ENCODE measurements at regions not wholly inside any gene's neighbourhood (a gene's known extent, or its start where the extent isn't known, plus 50 kb on each side); places are given as distances from the start of the nearest gene placed in this dataset.
A peak's percentile ranks its signal among the peaks of the same experiment; 100 is the strongest.

- no peak overlapping the region for H3K4me3 ChIP-seq (ENCODE audit: low read depth, low read length)
- H3K36me3 ChIP-seq (ENCODE audit: control insufficient read depth, insufficient read depth, low read length), result no peaks in the 10 kb centered on the region
- H3K27me3 ChIP-seq (ENCODE audit: control insufficient read depth, insufficient read depth, low read length), result no peaks in the 10 kb centered on the region
- 100% methylated on average over 1 of the region's 2 CpGs for WGBS (ENCODE audit: insufficient coverage)
- no peaks in the 10 kb centered on the region for H3K9me3 ChIP-seq (ENCODE audit: control insufficient read depth, insufficient read depth, low read length)
- no peak overlapping the region for H3K27ac ChIP-seq (ENCODE audit: low read depth, low read length)
- no peak for DNase-seq (ENCODE audit: low read depth in 4 of 6, low spot score in 6 of 6)
- H3K4me1 ChIP-seq (ENCODE audit: control insufficient read depth, insufficient read depth, low read length), result no peaks in the 10 kb centered on the region
These were observed 271.9 kb downstream of the SLC16A7 start for GRCh38 chr12:59867689-59868088.

GRCh38 chr12:59871779-59872178 is 275.9 kb downstream of the SLC16A7 start:
- 92% methylated on average over 2 of the region's 2 CpGs for WGBS (ENCODE audit: insufficient coverage)
- Histone ChIP-seq H3K36me3 (ENCODE audit: control insufficient read depth, insufficient read depth, low read length) (no peaks in the 10 kb centered on the region), H3K27ac (ENCODE audit: low read depth, low read length) (no peak overlapping the region), H3K4me1 (ENCODE audit: control insufficient read depth, insufficient read depth, low read length) (no peaks in the 10 kb centered on the region), H3K4me3 (ENCODE audit: low read depth, low read length) (no peak overlapping the region), H3K27me3 (ENCODE audit: control insufficient read depth, insufficient read depth, low read length) (no peaks in the 10 kb centered on the region), H3K9me3 (ENCODE audit: control insufficient read depth, insufficient read depth, low read length) (no peaks in the 10 kb centered on the region)
- no peak for DNase-seq (ENCODE audit: low read depth in 4 of 6, low spot score in 6 of 6)

DNA sequence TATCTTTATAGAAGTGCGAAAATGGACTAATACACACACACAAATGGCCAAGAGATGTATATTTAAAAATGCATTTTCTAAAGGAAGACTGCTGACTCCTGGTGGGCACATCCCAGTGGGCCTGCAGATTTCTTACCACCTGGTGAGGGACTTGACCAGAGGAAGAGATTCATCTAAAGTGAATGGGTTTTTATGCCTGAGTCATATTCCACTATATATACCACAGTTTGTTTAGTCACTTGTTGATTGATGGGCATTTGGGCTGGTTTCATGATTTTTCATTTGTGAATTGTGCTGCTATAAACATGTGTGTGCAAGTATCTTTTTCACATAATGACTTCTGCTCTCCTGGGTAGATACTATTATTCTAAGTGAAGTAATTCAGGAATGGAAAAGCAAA is 277.3 kb downstream of the SLC16A7 start:
- H3K27me3 ChIP-seq (ENCODE audit: control insufficient read depth, insufficient read depth, low read length), result no peaks in the 10 kb centered on the region
- no peaks in the 10 kb centered on the region for H3K4me1 ChIP-seq (ENCODE audit: control insufficient read depth, insufficient read depth, low read length)
- no peak overlapping the region for H3K27ac ChIP-seq (ENCODE audit: low read depth, low read length)
- no peak for DNase-seq (ENCODE audit: low read depth in 4 of 6, low spot score in 6 of 6)
- H3K36me3 ChIP-seq (ENCODE audit: control insufficient read depth, insufficient read depth, low read length), result no peaks in the 10 kb centered on the region
- no CpG with 5 or more reads among the region's 1 CpG for WGBS (ENCODE audit: insufficient coverage)
- no peak overlapping the region for H3K4me3 ChIP-seq (ENCODE audit: low read depth, low read length)
- no peaks in the 10 kb centered on the region for H3K9me3 ChIP-seq (ENCODE audit: control insufficient read depth, insufficient read depth, low read length)

GRCh38 chr12:59874781-59875180 is 279.0 kb downstream of the SLC16A7 start:
- no peaks in the 10 kb centered on the region for H3K4me1 ChIP-seq (ENCODE audit: control insufficient read depth, insufficient read depth, low read length)
- no peaks in the 10 kb centered on the region for H3K27me3 ChIP-seq (ENCODE audit: control insufficient read depth, insufficient read depth, low read length)
- H3K4me3 ChIP-seq (ENCODE audit: low read depth, low read length), result no peak overlapping the region
- no CpG with 5 or more reads among the region's 1 CpG for WGBS (ENCODE audit: insufficient coverage)
- no peaks in the 10 kb centered on the region for H3K9me3 ChIP-seq (ENCODE audit: control insufficient read depth, insufficient read depth, low read length)
- no peaks in the 10 kb centered on the region for H3K36me3 ChIP-seq (ENCODE audit: control insufficient read depth, insufficient read depth, low read length)
- no peak overlapping the region for H3K27ac ChIP-seq (ENCODE audit: low read depth, low read length)
- DNase-seq (ENCODE audit: low read depth in 4 of 6, low spot score in 6 of 6), result no peak

DNA sequence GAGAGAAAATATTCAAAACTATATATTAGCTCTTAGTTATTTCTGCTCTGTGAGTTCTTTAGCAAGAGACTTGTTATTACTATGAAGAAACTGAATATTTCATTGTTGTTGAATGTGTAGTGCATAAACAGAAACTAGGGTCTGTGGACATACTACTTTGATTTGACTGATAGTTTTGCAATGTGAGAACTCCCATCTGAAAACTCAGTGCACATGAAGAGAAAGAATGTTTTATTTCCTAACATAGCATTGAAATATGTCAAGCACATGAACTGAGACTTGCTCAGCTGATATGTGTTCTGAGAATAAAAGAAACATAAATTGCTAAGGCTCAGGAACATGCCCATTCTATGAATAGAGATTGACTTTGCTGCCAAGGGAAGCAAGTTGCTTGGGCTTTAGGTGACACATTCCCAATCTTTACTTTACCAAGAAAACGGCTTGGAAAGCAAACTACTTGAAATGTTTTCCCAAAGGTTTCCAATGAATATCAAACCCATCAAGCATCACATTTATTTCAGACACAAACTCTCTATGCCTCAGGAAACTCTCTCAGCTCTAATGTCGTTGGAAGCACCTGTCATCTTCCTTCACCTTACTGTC is 290.4 kb downstream of the SLC16A7 start:
- Histone ChIP-seq H3K9me3 (ENCODE audit: control insufficient read depth, insufficient read depth, low read length) (no peaks in the 10 kb centered on the region), H3K27me3 (ENCODE audit: control insufficient read depth, insufficient read depth, low read length) (no peaks in the 10 kb centered on the region), H3K27ac (ENCODE audit: low read depth, low read length) (no peak overlapping the region), H3K36me3 (ENCODE audit: control insufficient read depth, insufficient read depth, low read length) (no peaks in the 10 kb centered on the region), H3K4me1 (ENCODE audit: control insufficient read depth, insufficient read depth, low read length) (no peaks in the 10 kb centered on the region), H3K4me3 (ENCODE audit: low read depth, low read length) (no peak overlapping the region)
- peak in 2 of 6 donors; percentile 18 to 59 for DNase-seq (ENCODE audit: low read depth in 4 of 6, low spot score in 6 of 6)
- WGBS (ENCODE audit: insufficient coverage), result 65% methylated on average over 2 of the region's 2 CpGs

GRCh38 chr12:59887178-59887577 is 291.3 kb downstream of the SLC16A7 start:
- H3K36me3 ChIP-seq (ENCODE audit: control insufficient read depth, insufficient read depth, low read length), result no peaks in the 10 kb centered on the region
- no peaks in the 10 kb centered on the region for H3K9me3 ChIP-seq (ENCODE audit: control insufficient read depth, insufficient read depth, low read length)
- no peak for DNase-seq (ENCODE audit: low read depth in 4 of 6, low spot score in 6 of 6)
- H3K4me3 ChIP-seq (ENCODE audit: low read depth, low read length), result no peak overlapping the region
- H3K27ac ChIP-seq (ENCODE audit: low read depth, low read length), result no peak overlapping the region
- WGBS (ENCODE audit: insufficient coverage), result no CpG with 5 or more reads among the region's 3 CpGs
- H3K4me1 ChIP-seq (ENCODE audit: control insufficient read depth, insufficient read depth, low read length), result no peaks in the 10 kb centered on the region
- H3K27me3 ChIP-seq (ENCODE audit: control insufficient read depth, insufficient read depth, low read length), result no peaks in the 10 kb centered on the region

- DNase-seq (ENCODE audit: low read depth in 4 of 6, low spot score in 6 of 6), result peak in 2 of 6 donors; percentile 10 to 20
- no peaks in the 10 kb centered on the region for H3K27me3 ChIP-seq (ENCODE audit: control insufficient read depth, insufficient read depth, low read length)
- no peaks in the 10 kb centered on the region for H3K4me1 ChIP-seq (ENCODE audit: control insufficient read depth, insufficient read depth, low read length)
- H3K4me3 ChIP-seq (ENCODE audit: low read depth, low read length), result no peak overlapping the region
- H3K9me3 ChIP-seq (ENCODE audit: control insufficient read depth, insufficient read depth, low read length), result no peaks in the 10 kb centered on the region
- no peaks in the 10 kb centered on the region for H3K36me3 ChIP-seq (ENCODE audit: control insufficient read depth, insufficient read depth, low read length)
- WGBS (ENCODE audit: insufficient coverage), result no CpG with 5 or more reads among the region's 3 CpGs
- H3K27ac ChIP-seq (ENCODE audit: low read depth, low read length), result no peak overlapping the region
These were observed 295.2 kb downstream of the SLC16A7 start for GRCh38 chr12:59890896-59891579.

GRCh38 chr12:59895166-59895775 is 299.4 kb downstream of the SLC16A7 start:
- WGBS (ENCODE audit: insufficient coverage), result no CpG with 5 or more reads among the region's 1 CpG
- H3K27ac ChIP-seq (ENCODE audit: low read depth, low read length), result no peak overlapping the region
- no peaks in the 10 kb centered on the region for H3K4me1 ChIP-seq (ENCODE audit: control insufficient read depth, insufficient read depth, low read length)
- H3K27me3 ChIP-seq (ENCODE audit: control insufficient read depth, insufficient read depth, low read length), result no peaks in the 10 kb centered on the region
- H3K36me3 ChIP-seq (ENCODE audit: control insufficient read depth, insufficient read depth, low read length), result no peaks in the 10 kb centered on the region
- no peak overlapping the region for H3K4me3 ChIP-seq (ENCODE audit: low read depth, low read length)
- no peaks in the 10 kb centered on the region for H3K9me3 ChIP-seq (ENCODE audit: control insufficient read depth, insufficient read depth, low read length)
- peak in 2 of 6 donors; percentile 33 to 84 for DNase-seq (ENCODE audit: low read depth in 4 of 6, low spot score in 6 of 6)

DNA sequence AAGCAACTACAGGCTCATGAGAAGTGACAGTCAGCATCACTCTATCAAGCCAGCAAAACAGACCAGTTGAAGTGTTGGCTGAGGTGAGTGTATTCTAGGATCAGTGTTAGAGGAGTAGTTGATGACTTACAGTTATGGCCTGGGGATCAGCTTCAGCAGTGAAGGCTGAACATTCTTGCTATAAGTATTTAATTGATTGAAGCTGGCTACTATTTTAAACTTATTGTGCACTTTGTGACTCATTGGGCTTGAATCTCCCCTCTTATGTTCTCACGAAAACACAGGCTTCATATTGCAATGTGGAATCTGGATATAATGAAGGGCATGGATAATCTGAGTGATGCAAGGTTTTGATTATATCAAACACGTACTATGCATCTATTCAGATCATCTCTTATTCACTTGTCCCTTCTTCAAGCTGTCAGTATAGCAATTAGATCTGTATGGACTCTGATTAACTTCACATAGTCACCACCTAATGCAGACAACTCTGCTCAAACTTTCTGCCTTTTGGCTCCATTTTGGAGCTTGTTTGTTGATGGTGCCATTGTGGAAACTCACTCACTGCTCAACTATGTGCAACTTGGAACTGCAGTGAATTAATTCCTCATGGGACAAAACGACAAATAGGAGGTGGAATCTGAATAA is 309.2 kb downstream of the SLC16A7 start:
- no peak for DNase-seq (ENCODE audit: low read depth in 4 of 6, low spot score in 6 of 6)

More for the DNA sequence above, 309.2 kb downstream of the SLC16A7 start:
- Histone ChIP-seq H3K27me3 (ENCODE audit: control insufficient read depth, insufficient read depth, low read length) (no peaks in the 10 kb centered on the region), H3K27ac (ENCODE audit: low read depth, low read length) (no peak overlapping the region), H3K9me3 (ENCODE audit: control insufficient read depth, insufficient read depth, low read length) (no peaks in the 10 kb centered on the region), H3K4me1 (ENCODE audit: control insufficient read depth, insufficient read depth, low read length) (no peaks in the 10 kb centered on the region), H3K4me3 (ENCODE audit: low read depth, low read length) (no peak overlapping the region), H3K36me3 (ENCODE audit: control insufficient read depth, insufficient read depth, low read length) (no peaks in the 10 kb centered on the region)
- no CpG with 5 or more reads among the region's 3 CpGs for WGBS (ENCODE audit: insufficient coverage)
